GM12892 (cell line): ENCODE measurements at regions not wholly inside any gene's neighbourhood (a gene's known extent, or its start where the extent isn't known, plus 50 kb on each side); places are given as distances from the start of the nearest gene placed in this dataset.

ENCODE experiments used
- POLR2A ChIP-seq: IDR thresholded peaks from 2 replicates; pipeline ENCODE4 v1.6.1; 2011; ENCODE audit warnings: low read depth, low read length, control low read depth
- POLR2AphosphoS5 ChIP-seq: IDR thresholded peaks from 2 replicates; pipeline ENCODE4 v1.6.1; 2011; ENCODE audit warnings: low read depth, low read length, control low read depth
- TAF1 ChIP-seq: IDR thresholded peaks from 2 replicates; pipeline ENCODE4 v1.6.1; 2011; ENCODE audit warnings: low read depth, mild to moderate bottlenecking, control low read depth, low read length, borderline replicate concordance

DNA sequence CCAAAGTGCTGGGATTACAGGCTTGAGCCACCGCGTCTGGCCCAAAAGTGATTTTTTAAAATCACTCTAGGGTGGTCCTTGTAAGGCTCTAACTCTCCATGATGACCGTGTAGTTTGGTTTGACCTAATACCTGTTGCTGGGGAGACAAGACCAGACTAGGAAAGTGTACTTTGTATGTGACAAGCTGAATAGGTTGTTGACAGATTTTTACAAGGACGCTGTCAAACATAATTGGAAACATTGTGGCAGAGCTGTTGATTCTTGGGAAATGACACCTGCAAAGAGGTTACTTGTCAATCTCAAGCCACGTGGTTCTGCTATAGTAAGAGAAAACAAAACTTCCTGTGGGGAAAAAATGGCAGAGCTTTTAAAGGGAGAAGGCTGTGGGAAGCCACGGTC lies 802.4 kb upstream of the HS3ST1 start:
- TF ChIP-seq TAF1 (no peak), POLR2A (no peak), POLR2AphosphoS5 (no peak)
